ENCODE measurements at regions not wholly inside any gene's neighbourhood (a gene's known extent, or its start where the extent isn't known, plus 50 kb on each side); places are given as distances from the start of the nearest gene placed in this dataset.

DNA sequence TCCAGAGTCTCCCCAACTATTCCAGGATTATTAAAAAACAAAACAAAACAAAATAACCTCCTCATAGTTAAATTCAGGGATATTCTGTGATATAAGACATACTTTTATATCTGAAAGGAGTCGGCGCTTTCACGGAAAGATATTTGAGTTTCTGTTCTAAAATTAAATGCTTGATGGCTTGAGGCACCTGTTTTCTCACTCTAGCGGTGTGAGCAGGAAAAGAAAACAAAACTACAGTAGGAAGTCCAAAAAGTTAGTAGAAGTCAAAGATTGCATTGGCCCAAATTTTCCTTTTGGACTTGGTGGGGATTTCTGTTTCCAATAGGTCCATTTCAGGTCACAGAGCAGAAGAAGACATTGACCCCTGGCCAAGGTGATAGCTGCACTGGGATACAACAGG, 716.1 kb upstream of the POT1 start:
- TF ChIP-seq EZH2phosphoT487 (IDR thresholded peaks at IDR 0.05; ENCODE audit: borderline replicate concordance, low read length) = no peak
- Histone ChIP-seq H4K20me1 (ENCODE audit: control insufficient read depth, insufficient read depth, low read depth, low read length) (no peaks in the 10 kb centered on the region), H3F3A (ENCODE audit: control insufficient read depth, insufficient read depth) (no peaks in the 10 kb centered on the region), H3K27ac (ENCODE audit: low read depth, low read length) (no peak overlapping the region), H3K27me3 (ENCODE audit: control insufficient read depth, low read length) (no peaks in the 10 kb centered on the region), H3K9me3 (ENCODE audit: control insufficient read depth, insufficient read depth, low read length) (no peaks in the 10 kb centered on the region), H3K4me2 (ENCODE audit: low read length) (no peak overlapping the region), H3K36me3 (ENCODE audit: control insufficient read depth, low read length) (no peaks in the 10 kb centered on the region), H3K4me3 (ENCODE audit: low read length) (no peak overlapping the region), H3K4me1 (ENCODE audit: control insufficient read depth, low read length) (no peaks in the 10 kb centered on the region), H3K79me2 (ENCODE audit: control insufficient read depth, low read length) (no peaks in the 10 kb centered on the region), H3K9me2 (replicated peaks; ENCODE audit: control insufficient read depth, low read length) (no peaks in the 10 kb centered on the region)

DNA sequence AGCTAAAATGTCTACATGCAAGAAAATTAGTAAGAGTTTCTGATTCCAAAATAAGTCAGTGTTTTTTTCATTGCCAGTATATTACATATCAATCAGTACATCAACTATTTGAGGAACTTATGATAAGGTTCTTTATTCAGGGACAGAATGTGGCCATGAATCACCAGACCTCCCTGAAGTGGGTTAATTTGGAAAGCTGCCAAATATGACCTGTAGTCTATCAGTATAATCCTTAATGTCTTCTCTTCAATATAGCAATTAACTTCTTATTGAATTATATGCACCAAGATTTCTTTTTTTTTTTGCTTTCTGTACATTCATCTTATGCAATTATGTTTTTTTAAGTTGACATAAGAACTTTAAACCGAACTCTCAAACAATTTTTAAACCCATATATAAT, 714.5 kb upstream of the POT1 start:
- no peak overlapping the region for H3K4me2 ChIP-seq (ENCODE audit: low read length)
- no peaks in the 10 kb centered on the region for H3F3A ChIP-seq (ENCODE audit: control insufficient read depth, insufficient read depth)
- no peaks in the 10 kb centered on the region for H3K79me2 ChIP-seq (ENCODE audit: control insufficient read depth, low read length)
- no peak overlapping the region for H3K4me3 ChIP-seq (ENCODE audit: low read length)
- no peaks in the 10 kb centered on the region for H3K9me3 ChIP-seq (ENCODE audit: control insufficient read depth, insufficient read depth, low read length)
- no peaks in the 10 kb centered on the region for H4K20me1 ChIP-seq (ENCODE audit: control insufficient read depth, insufficient read depth, low read depth, low read length)
- H3K4me1 ChIP-seq (ENCODE audit: control insufficient read depth, low read length) = no peaks in the 10 kb centered on the region
- TF ChIP-seq EZH2phosphoT487 (IDR thresholded peaks at IDR 0.05; ENCODE audit: borderline replicate concordance, low read length) = no peak
- TF ChIP-seq, protein P1, sequence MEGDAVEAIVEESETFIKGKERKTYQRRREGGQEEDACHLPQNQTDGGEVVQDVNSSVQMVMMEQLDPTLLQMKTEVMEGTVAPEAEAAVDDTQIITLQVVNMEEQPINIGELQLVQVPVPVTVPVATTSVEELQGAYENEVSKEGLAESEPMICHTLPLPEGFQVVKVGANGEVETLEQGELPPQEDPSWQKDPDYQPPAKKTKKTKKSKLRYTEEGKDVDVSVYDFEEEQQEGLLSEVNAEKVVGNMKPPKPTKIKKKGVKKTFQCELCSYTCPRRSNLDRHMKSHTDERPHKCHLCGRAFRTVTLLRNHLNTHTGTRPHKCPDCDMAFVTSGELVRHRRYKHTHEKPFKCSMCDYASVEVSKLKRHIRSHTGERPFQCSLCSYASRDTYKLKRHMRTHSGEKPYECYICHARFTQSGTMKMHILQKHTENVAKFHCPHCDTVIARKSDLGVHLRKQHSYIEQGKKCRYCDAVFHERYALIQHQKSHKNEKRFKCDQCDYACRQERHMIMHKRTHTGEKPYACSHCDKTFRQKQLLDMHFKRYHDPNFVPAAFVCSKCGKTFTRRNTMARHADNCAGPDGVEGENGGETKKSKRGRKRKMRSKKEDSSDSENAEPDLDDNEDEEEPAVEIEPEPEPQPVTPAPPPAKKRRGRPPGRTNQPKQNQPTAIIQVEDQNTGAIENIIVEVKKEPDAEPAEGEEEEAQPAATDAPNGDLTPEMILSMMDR (IDR thresholded peaks at IDR 0.05; ENCODE audit: low read depth, low read length, poor library complexity, severe bottlenecking) = no peak
- H3K9me2 ChIP-seq (replicated peaks; ENCODE audit: control insufficient read depth, low read length) = no peaks in the 10 kb centered on the region
- no peaks in the 10 kb centered on the region for H3K27me3 ChIP-seq (ENCODE audit: control insufficient read depth, low read length)
- no peak overlapping the region for H3K27ac ChIP-seq (ENCODE audit: low read depth, low read length)
- H3K36me3 ChIP-seq (ENCODE audit: control insufficient read depth, low read length) = no peaks in the 10 kb centered on the region

DNA sequence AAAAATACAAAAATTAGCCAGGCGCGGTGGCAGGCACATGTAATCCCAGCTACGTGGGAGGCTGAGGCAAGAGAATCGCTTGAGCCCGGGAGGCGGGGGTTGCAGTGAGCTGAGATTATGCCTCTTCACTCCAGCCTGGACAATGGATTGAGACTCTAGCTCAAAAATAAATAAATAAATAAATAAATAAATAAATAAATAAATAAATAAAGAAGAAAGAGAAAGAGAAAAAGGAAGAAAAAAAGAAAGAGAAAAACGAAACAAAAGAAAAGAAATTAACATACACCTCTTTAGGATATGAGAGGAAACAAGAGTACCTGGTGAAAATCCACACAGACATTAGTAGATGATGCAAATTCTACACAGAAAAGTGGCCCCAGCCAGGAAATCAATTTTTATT, 713.7 kb upstream of the POT1 start:
- Histone ChIP-seq H3K27ac (ENCODE audit: low read depth, low read length) (no peak overlapping the region), H3K9me2 (replicated peaks; ENCODE audit: control insufficient read depth, low read length) (no peaks in the 10 kb centered on the region), H3K27me3 (ENCODE audit: control insufficient read depth, low read length) (no peaks in the 10 kb centered on the region), H3K79me2 (ENCODE audit: control insufficient read depth, low read length) (no peaks in the 10 kb centered on the region), H3K9me3 (ENCODE audit: control insufficient read depth, insufficient read depth, low read length) (no peaks in the 10 kb centered on the region), H3K4me3 (ENCODE audit: low read length) (no peak overlapping the region), H3K4me2 (ENCODE audit: low read length) (no peak overlapping the region), H4K20me1 (ENCODE audit: control insufficient read depth, insufficient read depth, low read depth, low read length) (no peaks in the 10 kb centered on the region), H3F3A (ENCODE audit: control insufficient read depth, insufficient read depth) (no peaks in the 10 kb centered on the region), H3K4me1 (ENCODE audit: control insufficient read depth, low read length) (no peaks in the 10 kb centered on the region), H3K36me3 (ENCODE audit: control insufficient read depth, low read length) (no peaks in the 10 kb centered on the region)
- no peak for TF ChIP-seq EZH2phosphoT487 (IDR thresholded peaks at IDR 0.05; ENCODE audit: borderline replicate concordance, low read length)
- TF ChIP-seq, protein P1 (IDR thresholded peaks at IDR 0.05; ENCODE audit: low read depth, low read length, poor library complexity, severe bottlenecking) = no peak

DNA sequence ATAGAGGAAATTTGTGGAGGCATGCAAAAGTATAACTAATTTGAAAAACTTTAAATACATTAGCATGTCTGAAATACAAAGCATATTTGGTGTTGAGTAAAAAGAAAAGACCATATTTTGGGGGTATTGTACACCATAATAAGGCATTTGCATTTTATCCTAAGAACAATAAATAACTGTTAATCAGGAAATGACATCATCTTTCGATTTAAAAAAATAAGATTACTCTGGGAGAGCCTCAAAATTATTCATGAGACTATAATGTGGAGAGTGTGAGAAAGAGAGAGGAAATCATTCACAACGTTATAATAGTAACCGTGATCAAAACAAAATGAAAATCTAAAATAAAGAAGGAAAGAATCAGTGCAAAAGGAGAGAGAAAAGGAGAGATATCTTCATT, 712.3 kb upstream of the POT1 start:
- Histone ChIP-seq H3K36me3 (ENCODE audit: control insufficient read depth, low read length) (no peaks in the 10 kb centered on the region), H3K27ac (ENCODE audit: low read depth, low read length) (no peak overlapping the region), H3K4me1 (ENCODE audit: control insufficient read depth, low read length) (no peaks in the 10 kb centered on the region), H3K9me3 (ENCODE audit: control insufficient read depth, insufficient read depth, low read length) (no peaks in the 10 kb centered on the region), H3K79me2 (ENCODE audit: control insufficient read depth, low read length) (no peaks in the 10 kb centered on the region), H3K4me2 (ENCODE audit: low read length) (no peak overlapping the region), H4K20me1 (ENCODE audit: control insufficient read depth, insufficient read depth, low read depth, low read length) (no peaks in the 10 kb centered on the region), H3K9me2 (replicated peaks; ENCODE audit: control insufficient read depth, low read length) (no peaks in the 10 kb centered on the region), H3K27me3 (ENCODE audit: control insufficient read depth, low read length) (no peaks in the 10 kb centered on the region), H3F3A (ENCODE audit: control insufficient read depth, insufficient read depth) (no peaks in the 10 kb centered on the region), H3K4me3 (ENCODE audit: low read length) (no peak overlapping the region)
- no peak for TF ChIP-seq EZH2phosphoT487 (IDR thresholded peaks at IDR 0.05; ENCODE audit: borderline replicate concordance, low read length)
- TF ChIP-seq, protein P1 (IDR thresholded peaks at IDR 0.05; ENCODE audit: low read depth, low read length, poor library complexity, severe bottlenecking) = no peak

Data from DOHH2 (cell line).